GM23338 (cell line): ENCODE measurements at regions not wholly inside any gene's neighbourhood (a gene's known extent, or its start where the extent isn't known, plus 50 kb on each side); places are given as distances from the start of the nearest gene placed in this dataset.

Experiments used
- ATAC-seq: fragments of 200-7000 bp; cut with Tn5 transposase; 3 replicates; pipeline ENCODE4 v1.9.1; 2020
- DNase-seq: peaks from one replicate; pipeline ENCODE4 v3.0.0-alpha.2; 2015; ENCODE audit warnings: low spot score
- H2AFZ ChIP-seq: fragments of 200-600 bp; sonication (generic); 2 replicates; pipeline ENCODE4 v1.8.0; 2016; ENCODE audit warnings: antibody characterized with exemption, mild to moderate bottlenecking, moderate library complexity
- H3F3A ChIP-seq: fragments of 200-600 bp; sonication (generic); replicated peaks from 2 replicates; pipeline ENCODE4 v1.8.0; 2017; ENCODE audit warnings: antibody characterized with exemption, mixed run types, low read depth
- H3K27ac ChIP-seq: fragments of 200-600 bp; sonication (generic); 2 replicates; pipeline ENCODE4 v1.6.1; 2016; ENCODE audit warnings: low read depth
- H3K27me3 ChIP-seq: fragments of 200-600 bp; sonication (generic); 2 replicates; pipeline ENCODE4 v1.8.0; 2016; ENCODE audit warnings: mild to moderate bottlenecking, mixed run types, moderate library complexity; ENCODE audit not compliant: insufficient read depth
- H3K36me3 ChIP-seq: fragments of 200-600 bp; sonication (generic); 2 replicates; pipeline ENCODE4 v1.8.0; 2016; ENCODE audit warnings: mild to moderate bottlenecking; ENCODE audit not compliant: insufficient read depth
- H3K4me1 ChIP-seq: fragments of 200-600 bp; sonication (generic); 2 replicates; pipeline ENCODE4 v1.8.0; 2016; ENCODE audit warnings: mild to moderate bottlenecking, moderate library complexity; ENCODE audit not compliant: insufficient read depth
- H3K4me2 ChIP-seq: fragments of 200-600 bp; sonication (generic); 2 replicates; pipeline ENCODE4 v1.7.1; 2017; ENCODE audit warnings: mixed run types
- H3K4me3 ChIP-seq: fragments of 200-600 bp; sonication (generic); 2 replicates; pipeline ENCODE4 v1.6.1; 2016; ENCODE audit warnings: mixed run types
- H3K79me2 ChIP-seq: fragments of 200-600 bp; sonication (generic); replicated peaks from 2 replicates; pipeline ENCODE4 v1.8.0; 2017; ENCODE audit warnings: mild to moderate bottlenecking; ENCODE audit not compliant: insufficient read depth
- H3K9me2 ChIP-seq: fragments of 200-600 bp; sonication (generic); 2 replicates; pipeline ENCODE4 v1.8.0; 2017; ENCODE audit not compliant: insufficient read depth
- H4K20me1 ChIP-seq: fragments of 200-600 bp; sonication (generic); replicated peaks from 2 replicates; pipeline ENCODE4 v1.8.0; 2017; ENCODE audit warnings: mild to moderate bottlenecking; ENCODE audit not compliant: insufficient read depth
- H3K27ac Mint-ChIP-seq: 2 replicates; pipeline ENCODE4 v1.8.0; 2020; ENCODE audit warnings: inconsistent platforms, mild to moderate bottlenecking, moderate library complexity, mixed read lengths
- H3K27me3 Mint-ChIP-seq: 3 replicates; pipeline ENCODE4 v1.8.0; 2022; ENCODE audit warnings: low read depth, mild to moderate bottlenecking, moderate library complexity, mixed read lengths, inconsistent platforms; ENCODE audit not compliant: insufficient read depth, poor library complexity
- H3K36me3 Mint-ChIP-seq: 3 replicates; pipeline ENCODE4 v1.8.0; 2021; ENCODE audit warnings: low read depth, mild to moderate bottlenecking, inconsistent platforms, moderate library complexity, mixed read lengths
- H3K4me1 Mint-ChIP-seq: 3 replicates; pipeline ENCODE4 v1.8.0; 2020; ENCODE audit warnings: mild to moderate bottlenecking, inconsistent platforms, mixed read lengths
- H3K4me3 Mint-ChIP-seq: 3 replicates; pipeline ENCODE4 v1.8.0; 2021; ENCODE audit warnings: moderate library complexity, mild to moderate bottlenecking, inconsistent platforms, mixed read lengths
- H3K9me3 Mint-ChIP-seq: 3 replicates; pipeline ENCODE4 v1.8.0; 2020; ENCODE audit warnings: moderate library complexity, mild to moderate bottlenecking, inconsistent platforms, mixed read lengths
- CREB1 ChIP-seq: fragments of 250-450 bp; sonication (Bioruptor Pico); IDR thresholded peaks from 2 replicates; pipeline ENCODE4 v1.5.0; 2020; ENCODE audit warnings: low read depth, mild to moderate bottlenecking, moderate library complexity
- EZH2 ChIP-seq: fragments of 200-600 bp; sonication (generic); IDR thresholded peaks from one replicate; pipeline ENCODE4 v1.8.0; 2017; ENCODE audit warnings: antibody characterized with exemption, mild to moderate bottlenecking, low read depth; ENCODE audit not compliant: unreplicated experiment
- EZH2phosphoT487 ChIP-seq: fragments of 200-600 bp; sonication (generic); IDR thresholded peaks from one replicate; pipeline ENCODE4 v1.8.1; 2018; ENCODE audit warnings: antibody characterized with exemption; ENCODE audit not compliant: unreplicated experiment
- JUNB ChIP-seq: IDR thresholded peaks from one replicate; pipeline ENCODE4 v1.6.1; 2016; ENCODE audit warnings: antibody characterized with exemption; ENCODE audit not compliant: unreplicated experiment
- NANOG ChIP-seq: IDR thresholded peaks from 2 replicates; pipeline ENCODE4 v1.6.1; 2016; ENCODE audit warnings: antibody characterized with exemption, borderline replicate concordance
- POLR2AphosphoS5 ChIP-seq: IDR thresholded peaks from 2 replicates; pipeline ENCODE4 v1.6.1; 2016; ENCODE audit warnings: antibody characterized with exemption, low read depth
- REST ChIP-seq: IDR thresholded peaks from one replicate; pipeline ENCODE4 v1.6.1; 2018; ENCODE audit warnings: antibody characterized with exemption; ENCODE audit not compliant: unreplicated experiment
- STAT1 ChIP-seq: IDR thresholded peaks from one replicate; pipeline ENCODE4 v1.6.1; 2016; ENCODE audit warnings: antibody characterized with exemption; ENCODE audit not compliant: unreplicated experiment
- ZNF114 ChIP-seq: fragments of 250-450 bp; sonication (Bioruptor Pico); IDR thresholded peaks from 2 replicates; pipeline ENCODE4 v1.5.0; 2020; ENCODE audit warnings: mild to moderate bottlenecking, moderate library complexity
- ZNF331 ChIP-seq: fragments of 250-450 bp; sonication (Bioruptor Pico); IDR thresholded peaks from 2 replicates; pipeline ENCODE4 v1.5.0; 2020; ENCODE audit warnings: low read depth, mild to moderate bottlenecking, moderate library complexity
- ZNF462 ChIP-seq: fragments of 250-450 bp; sonication (Bioruptor Pico); IDR thresholded peaks from 2 replicates; pipeline ENCODE4 v1.5.0; 2020; ENCODE audit warnings: mild to moderate bottlenecking, moderate library complexity
- TF ChIP-seq, protein P1 (sequence below), 2 experiments: fragments of 200-600 bp in 1 of 2; sonication (generic) in 1 of 2; conservative IDR thresholded peaks; 2 replicates each; pipeline versions ENCODE4 v1.5.1 to v1.6.1; 2016 to 2017; ENCODE audit warnings: antibody characterized with exemption in 2 of 2, low read depth in 2 of 2, mild to moderate bottlenecking in 2 of 2, moderate library complexity in 1 of 2
- TF ChIP-seq, protein P2 (sequence below): IDR thresholded peaks from 2 replicates; pipeline ENCODE4 v1.6.1; 2016; ENCODE audit warnings: antibody characterized with exemption

DNA sequence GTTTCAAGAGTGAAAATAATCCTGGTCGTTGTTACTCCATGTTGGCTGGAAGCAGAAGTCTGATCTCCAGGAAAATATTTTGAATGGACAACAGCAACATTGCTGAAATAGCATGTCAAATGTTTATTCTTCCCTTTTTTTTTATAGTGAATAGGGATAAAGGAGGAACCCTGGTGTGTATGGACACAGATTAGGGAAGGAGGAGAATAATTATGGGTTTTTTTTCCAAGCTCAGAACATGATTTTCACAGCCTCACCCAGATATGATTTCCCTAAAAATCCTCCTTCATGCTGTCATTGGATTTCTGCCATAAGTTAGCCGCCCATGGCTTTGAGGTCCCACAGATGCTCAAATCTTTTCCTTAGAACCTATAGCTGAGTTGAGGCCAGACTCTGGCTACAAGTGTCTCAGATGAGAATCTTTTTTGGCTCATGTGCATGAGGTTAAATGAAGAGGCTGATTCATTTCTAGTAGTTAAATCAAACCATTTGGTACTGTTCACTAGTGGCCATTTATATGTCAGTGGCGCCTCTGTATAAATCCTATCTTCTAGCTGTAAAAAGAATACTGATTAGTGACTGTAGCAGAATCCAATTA, 65.5 kb upstream of the LIFR start:
- Mint-ChIP-seq H3K27ac (no peak overlapping the region), H3K36me3 (no peaks in the 10 kb centered on the region; the same call in 2 of the 3 replicates)
- no peak for ATAC-seq

More for the DNA sequence above, 65.5 kb upstream of the LIFR start:
- no peak overlapping the region for H2AFZ ChIP-seq
- H3K27me3 Mint-ChIP-seq: no peaks in the 10 kb centered on the region
- H3K27me3 ChIP-seq: no peaks in the 10 kb centered on the region
- H3K4me1 Mint-ChIP-seq: no peaks in the 10 kb centered on the region
- peaks cover 11% of the 10 kb centered on the region; the same call in 2 of the 3 replicates for H3K9me3 Mint-ChIP-seq
- no peak overlapping the region for H3K4me3 ChIP-seq
- H3K4me1 ChIP-seq: no peaks in the 10 kb centered on the region
- H3F3A ChIP-seq: no peaks in the 10 kb centered on the region
- H3K27ac ChIP-seq: no peak overlapping the region
- H4K20me1 ChIP-seq: no peaks in the 10 kb centered on the region
- no peak for TF ChIP-seq CREB1 (CRISPR knock-in tag)
- no peak for TF ChIP-seq REST
- TF ChIP-seq, protein P1, sequence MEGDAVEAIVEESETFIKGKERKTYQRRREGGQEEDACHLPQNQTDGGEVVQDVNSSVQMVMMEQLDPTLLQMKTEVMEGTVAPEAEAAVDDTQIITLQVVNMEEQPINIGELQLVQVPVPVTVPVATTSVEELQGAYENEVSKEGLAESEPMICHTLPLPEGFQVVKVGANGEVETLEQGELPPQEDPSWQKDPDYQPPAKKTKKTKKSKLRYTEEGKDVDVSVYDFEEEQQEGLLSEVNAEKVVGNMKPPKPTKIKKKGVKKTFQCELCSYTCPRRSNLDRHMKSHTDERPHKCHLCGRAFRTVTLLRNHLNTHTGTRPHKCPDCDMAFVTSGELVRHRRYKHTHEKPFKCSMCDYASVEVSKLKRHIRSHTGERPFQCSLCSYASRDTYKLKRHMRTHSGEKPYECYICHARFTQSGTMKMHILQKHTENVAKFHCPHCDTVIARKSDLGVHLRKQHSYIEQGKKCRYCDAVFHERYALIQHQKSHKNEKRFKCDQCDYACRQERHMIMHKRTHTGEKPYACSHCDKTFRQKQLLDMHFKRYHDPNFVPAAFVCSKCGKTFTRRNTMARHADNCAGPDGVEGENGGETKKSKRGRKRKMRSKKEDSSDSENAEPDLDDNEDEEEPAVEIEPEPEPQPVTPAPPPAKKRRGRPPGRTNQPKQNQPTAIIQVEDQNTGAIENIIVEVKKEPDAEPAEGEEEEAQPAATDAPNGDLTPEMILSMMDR (conservative IDR thresholded peaks at IDR 0.05; ENCODE audit: low read depth in 2 of 2): no peak
- no peak for TF ChIP-seq ZNF114
- TF ChIP-seq EZH2: no peak
- no peak for TF ChIP-seq POLR2AphosphoS5
- TF ChIP-seq EZH2phosphoT487: no peak
- TF ChIP-seq, protein P2, sequence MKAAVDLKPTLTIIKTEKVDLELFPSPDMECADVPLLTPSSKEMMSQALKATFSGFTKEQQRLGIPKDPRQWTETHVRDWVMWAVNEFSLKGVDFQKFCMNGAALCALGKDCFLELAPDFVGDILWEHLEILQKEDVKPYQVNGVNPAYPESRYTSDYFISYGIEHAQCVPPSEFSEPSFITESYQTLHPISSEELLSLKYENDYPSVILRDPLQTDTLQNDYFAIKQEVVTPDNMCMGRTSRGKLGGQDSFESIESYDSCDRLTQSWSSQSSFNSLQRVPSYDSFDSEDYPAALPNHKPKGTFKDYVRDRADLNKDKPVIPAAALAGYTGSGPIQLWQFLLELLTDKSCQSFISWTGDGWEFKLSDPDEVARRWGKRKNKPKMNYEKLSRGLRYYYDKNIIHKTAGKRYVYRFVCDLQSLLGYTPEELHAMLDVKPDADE: no peak
- no peak for TF ChIP-seq ZNF462 (CRISPR knock-in tag)
- no peak for TF ChIP-seq ZNF331
- no peak for TF ChIP-seq STAT1
- no peak for TF ChIP-seq NANOG
- no peak for TF ChIP-seq JUNB
- H3K36me3 ChIP-seq: no peaks in the 10 kb centered on the region
- no peak overlapping the region for H3K4me3 Mint-ChIP-seq
- no peaks in the 10 kb centered on the region for H3K79me2 ChIP-seq
- no peak overlapping the region for H3K4me2 ChIP-seq
- H3K9me2 ChIP-seq: peaks cover 4% of the 10 kb centered on the region; the same call in 1 of the 2 replicates
- no peak for DNase-seq
